GM21515 (cell line): ENCODE measurements at regions not wholly inside any gene's neighbourhood (a gene's known extent, or its start where the extent isn't known, plus 50 kb on each side); places are given as distances from the start of the nearest gene placed in this dataset.
"Not testable (repeated sequence)": the region's sequence is repeated elsewhere in the genome, so short reads cannot be mapped to it uniquely, and the experiment has no call there.

Experiments
- ATAC-seq: cut with Tn5 transposase; IDR thresholded peaks from one replicate; pipeline ENCODE4 v1.9.1; 2021; ENCODE audit not compliant: unreplicated experiment

- ATAC-seq: no peak
These were observed 171.1 kb downstream of the ZNF621 start for GRCh38 chr3:40695848-40696247.

DNA sequence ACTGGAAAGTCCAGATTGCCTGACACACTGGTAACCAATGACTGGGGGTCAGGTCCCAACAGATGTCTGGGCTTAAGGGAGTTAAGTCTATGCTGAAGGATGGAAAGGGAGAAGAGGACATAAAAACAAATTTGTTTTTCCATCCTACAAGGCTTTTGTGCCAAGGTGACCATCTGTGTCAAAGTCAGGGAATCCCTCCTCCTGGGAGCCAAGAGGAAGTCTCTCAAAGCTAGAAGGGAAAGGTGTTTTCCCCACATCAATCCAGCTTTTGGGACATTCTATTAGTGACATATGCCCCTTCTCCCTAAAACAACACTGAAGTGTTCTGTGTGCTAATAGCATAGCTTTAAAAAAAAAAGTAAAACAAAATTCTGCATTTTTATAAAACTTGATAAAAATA, 173.9 kb downstream of the ZNF621 start:
- not testable (repeated sequence) for ATAC-seq

GRCh38 chr3:40701016-40701588, 176.3 kb downstream of the ZNF621 start:
- no peak for ATAC-seq

DNA sequence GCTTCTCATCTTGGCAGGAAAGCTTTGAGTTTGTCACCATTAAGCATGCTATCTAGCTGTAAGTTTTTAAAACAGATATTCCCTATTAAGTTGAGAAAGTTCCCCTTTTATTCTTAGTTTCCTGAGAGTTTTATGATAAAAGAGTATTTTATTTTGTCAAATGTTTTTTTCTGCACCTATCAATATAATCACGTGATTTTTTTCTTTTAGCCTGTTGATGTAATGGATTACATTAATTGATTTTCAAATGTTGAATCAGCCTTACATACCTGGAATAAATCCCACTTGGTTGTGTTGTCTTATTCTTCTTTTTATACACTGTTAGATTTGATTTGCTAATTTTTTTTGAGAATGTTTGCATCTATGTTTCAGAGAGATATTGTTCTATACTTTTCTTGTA, 179.5 kb downstream of the ZNF621 start:
- no peak for ATAC-seq

DNA sequence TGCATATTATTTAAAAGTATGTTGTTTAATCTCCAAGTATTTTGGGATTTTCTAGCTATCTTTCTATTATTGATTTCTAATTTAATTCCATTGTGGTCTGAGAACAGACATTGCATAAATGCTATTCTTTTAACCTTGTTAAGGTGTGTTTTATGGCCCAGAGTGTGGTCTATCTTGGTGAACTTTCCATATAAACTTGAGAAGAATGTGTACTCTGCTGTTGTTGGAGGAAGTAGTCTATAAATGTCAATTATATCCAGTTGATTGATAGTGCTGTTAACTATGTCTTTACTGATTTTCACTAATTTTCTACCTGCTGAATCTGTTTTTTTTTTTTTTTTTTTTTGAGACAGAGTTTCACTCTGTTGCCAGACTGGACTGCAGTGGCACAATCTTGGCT, 180.9 kb downstream of the ZNF621 start:
- ATAC-seq: no peak

DNA sequence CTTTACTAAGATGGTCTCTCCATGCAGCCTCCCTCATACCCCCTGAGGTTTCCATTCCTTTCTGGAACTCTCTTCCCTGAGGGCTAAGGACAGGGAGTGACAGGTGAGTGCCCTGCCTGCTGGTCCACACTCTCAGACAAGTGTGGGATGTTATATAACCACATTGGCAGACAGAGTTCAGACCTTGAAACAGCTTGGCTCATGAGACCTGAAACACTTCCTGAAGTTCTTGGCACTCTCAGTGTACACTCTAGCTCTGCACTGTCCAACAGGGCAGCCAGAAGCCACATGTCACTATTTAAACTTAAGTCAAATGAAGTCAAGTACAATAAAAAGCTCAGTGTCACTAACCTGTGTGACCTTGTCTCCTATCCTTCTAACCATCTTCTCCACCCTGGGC, 188.5 kb downstream of the ZNF621 start:
- ATAC-seq: no peak

GRCh38 chr3:40713795-40714194, 189.0 kb downstream of the ZNF621 start:
- no peak for ATAC-seq

DNA sequence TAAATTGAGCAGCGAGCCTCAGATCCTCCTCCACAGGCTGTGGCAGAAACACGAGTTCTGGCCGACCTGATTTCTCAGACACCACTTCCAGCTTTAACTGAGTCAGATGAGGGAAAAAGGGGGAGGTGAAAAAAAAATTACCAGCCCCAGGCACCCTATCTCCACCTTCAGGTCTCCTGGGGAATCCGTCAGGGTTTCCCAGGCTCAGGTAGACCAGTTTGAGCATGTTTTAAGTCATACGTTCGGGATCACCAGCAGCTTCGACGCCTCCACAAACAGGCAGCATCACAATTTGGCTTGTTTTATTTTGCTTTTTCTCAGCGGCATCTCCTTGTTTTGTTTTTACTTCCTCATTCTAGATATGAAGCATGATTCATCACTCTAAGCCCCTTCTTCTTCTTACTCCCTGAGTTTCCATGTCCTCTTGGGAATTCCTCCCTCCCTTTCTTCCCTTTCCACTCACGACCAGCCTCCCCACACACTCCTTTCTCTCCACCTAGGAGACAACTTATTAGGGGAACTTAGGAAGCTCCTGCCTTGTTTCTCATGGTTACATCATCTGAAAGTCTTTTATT, 190.1 kb downstream of the ZNF621 start:
- no peak for ATAC-seq

DNA sequence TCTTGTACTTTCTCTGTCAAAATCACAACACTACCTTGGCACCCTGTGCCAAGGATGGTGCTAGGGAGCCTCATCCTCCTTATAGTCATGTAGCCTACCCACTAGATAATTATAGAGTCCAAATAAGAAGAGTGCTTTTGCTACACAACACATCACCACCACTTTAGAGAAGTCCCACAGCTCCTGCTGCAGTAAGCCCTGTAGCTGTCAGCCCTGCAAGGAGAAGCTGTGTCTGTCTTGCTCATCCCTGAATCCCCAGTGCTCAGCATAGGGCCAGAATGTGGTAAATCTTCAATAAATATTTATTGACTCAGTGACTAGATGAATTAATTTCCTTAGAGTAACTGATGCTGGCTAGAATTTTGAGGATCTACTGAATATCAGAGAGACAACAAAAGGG, 190.8 kb downstream of the ZNF621 start:
- no peak for ATAC-seq

- ATAC-seq: no peak
These were observed 192.7 kb downstream of the ZNF621 start for GRCh38 chr3:40717471-40717870.

DNA sequence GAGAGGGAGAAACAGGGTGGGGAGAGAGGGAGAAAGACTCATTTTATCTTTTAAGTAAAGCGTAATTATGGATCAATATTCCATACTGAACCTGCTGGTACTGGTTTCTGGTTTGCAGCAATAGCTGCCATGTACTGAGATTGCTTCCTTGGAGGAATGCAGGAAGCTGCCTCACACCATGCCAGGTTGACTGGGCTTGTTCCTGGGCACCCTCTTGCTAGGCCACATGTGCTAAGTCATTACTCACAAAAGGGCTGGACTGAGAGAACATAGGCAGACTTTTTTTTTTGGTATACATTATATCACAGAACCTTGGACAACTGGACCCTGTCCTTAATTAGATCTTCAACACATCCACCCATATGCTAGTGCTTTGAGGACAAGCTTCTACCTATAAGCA, 193.4 kb downstream of the ZNF621 start:
- peak; percentile 22 for ATAC-seq

DNA sequence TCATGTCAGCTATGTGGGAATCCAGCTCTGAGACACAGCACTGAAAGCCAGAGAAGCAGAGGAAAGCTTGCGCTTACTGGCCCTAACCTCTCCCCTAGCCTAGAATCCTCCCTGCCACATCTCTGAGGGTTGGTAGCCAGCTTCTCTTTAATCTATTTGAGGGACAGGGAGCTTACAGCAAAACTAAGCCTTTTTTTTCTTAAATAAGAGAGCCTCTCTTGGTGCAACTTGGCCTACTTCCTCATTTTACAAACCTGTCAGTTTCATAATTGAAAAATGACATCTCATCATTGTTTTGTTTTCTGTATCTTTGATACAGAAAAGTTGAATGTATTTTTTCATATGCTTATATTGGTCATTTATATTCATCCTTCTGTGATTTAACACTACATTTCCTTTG, 193.9 kb downstream of the ZNF621 start:
- ATAC-seq: peak; percentile 92

DNA sequence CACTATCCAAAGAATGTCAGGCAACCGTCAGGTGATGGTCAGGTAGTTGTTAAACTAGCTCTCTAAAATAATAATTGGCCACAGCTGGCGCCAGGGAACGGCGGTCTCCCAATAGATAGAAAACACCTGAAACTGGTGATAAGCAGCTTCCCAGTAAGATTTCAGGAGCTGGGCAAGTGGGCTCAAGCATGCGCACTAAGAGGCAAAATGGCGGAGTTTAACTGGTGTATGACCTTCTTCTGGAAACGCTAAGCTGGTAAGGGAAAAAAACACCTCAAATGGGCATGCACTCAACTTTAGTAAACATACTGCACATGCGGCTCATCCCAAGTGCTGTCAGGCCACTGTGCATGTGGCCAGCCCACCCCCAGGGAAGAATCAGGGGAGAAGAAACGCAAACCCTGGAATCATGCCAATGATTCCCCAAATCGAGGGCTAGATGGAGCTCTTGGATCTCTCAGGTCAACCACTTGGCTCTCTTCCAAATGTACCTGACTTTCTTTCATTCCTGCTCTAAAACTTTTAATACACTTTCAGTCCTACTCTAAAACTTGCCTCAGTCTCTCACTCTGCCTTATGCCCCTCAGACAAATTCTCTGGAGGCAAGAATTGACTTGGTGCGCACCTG, 195.0 kb downstream of the ZNF621 start:
- no peak for ATAC-seq

- no peak for ATAC-seq
These were observed 195.6 kb downstream of the ZNF621 start for GRCh38 chr3:40720341-40720740.

- ATAC-seq: no peak
These were observed 196.1 kb downstream of the ZNF621 start for GRCh38 chr3:40720863-40721262.

DNA sequence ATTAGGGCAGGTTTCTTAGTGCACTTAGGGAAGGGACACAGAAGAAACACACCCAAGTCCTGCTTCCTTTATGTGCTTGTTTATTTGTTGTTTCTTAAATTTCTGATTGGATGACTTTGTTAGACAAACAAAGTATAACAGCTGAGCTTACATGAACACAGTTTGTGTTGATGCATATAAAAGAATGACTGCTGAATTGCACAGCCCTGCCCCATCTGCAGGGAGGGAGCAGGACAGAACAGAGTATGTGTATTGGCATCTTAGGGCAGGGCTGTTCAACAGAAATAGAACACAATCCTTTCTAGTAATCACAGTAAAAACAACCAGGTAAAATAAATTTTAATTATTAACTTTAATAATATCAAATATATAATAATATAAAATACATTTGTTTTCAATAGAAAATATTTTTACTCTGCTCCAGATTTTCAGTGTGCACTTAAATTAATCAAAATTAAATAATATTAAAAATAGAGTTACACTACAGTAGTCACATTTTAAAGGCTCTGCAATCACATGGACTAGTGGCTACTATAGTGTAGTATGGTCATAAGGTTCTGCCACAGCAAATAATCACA, 198.4 kb downstream of the ZNF621 start:
- no peak for ATAC-seq

- no peak for ATAC-seq
These were observed 200.3 kb downstream of the ZNF621 start for GRCh38 chr3:40725031-40725430.

- ATAC-seq: no peak
These were observed 206.7 kb downstream of the ZNF621 start for GRCh38 chr3:40731445-40731844.

- ATAC-seq: no peak
These were observed 212.2 kb downstream of the ZNF621 start for GRCh38 chr3:40736943-40737342.

- no peak for ATAC-seq
These were observed 212.6 kb downstream of the ZNF621 start for GRCh38 chr3:40737343-40737742.

DNA sequence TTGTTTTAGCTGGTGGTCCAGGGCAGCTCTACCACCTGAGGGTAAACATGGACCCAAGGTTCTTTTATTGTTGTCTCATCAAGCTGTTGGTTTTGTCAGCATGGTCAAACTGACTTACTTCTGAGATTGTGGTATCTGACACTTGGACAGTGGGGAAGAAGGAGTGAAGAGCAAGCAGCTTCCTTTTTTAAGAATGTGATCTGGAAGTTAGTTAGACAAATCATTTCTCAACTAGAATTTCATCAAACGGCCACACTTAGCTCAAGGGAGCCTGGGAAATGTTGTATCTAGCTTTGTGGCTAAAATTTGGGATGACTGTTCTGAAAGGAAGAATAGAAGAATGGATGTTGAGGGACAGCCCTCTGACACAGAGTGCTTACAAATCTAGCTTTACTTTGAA, 215.2 kb downstream of the ZNF621 start:
- ATAC-seq: no peak

GRCh38 chr3:40741729-40742128, 217.0 kb downstream of the ZNF621 start:
- no peak for ATAC-seq
